Epithelial cell of prostate (primary cell): ENCODE measurements at regions not wholly inside any gene's neighbourhood (a gene's known extent, or its start where the extent isn't known, plus 50 kb on each side); places are given as distances from the start of the nearest gene placed in this dataset.
"Not testable (repeated sequence)": the region's sequence is repeated elsewhere in the genome, so short reads cannot be mapped to it uniquely, and the experiment has no call there.

ENCODE experiments used
- DNase-seq: peaks from one replicate; pipeline ENCODE4 v3.0.0-alpha.2; 2011; ENCODE audit warnings: low read depth, low spot score
- H3K27ac ChIP-seq: fragments of 450-650 bp; 2 replicates; pipeline ENCODE4 v1.5.1; 2017; ENCODE audit warnings: mild to moderate bottlenecking

GRCh38 chr5:152066784-152067183 lies 142.1 kb upstream of the GLRA1 start:
- DNase-seq, result no peak

GRCh38 chr5:152063004-152063403 lies 138.4 kb upstream of the GLRA1 start:
- DNase-seq, result no peak
- no peak overlapping the region for H3K27ac ChIP-seq

More at GRCh38 chr5:152066784-152067183, 142.1 kb upstream of the GLRA1 start:
- H3K27ac ChIP-seq, result no peak overlapping the region

GRCh38 chr5:152061095-152061494 lies 136.4 kb upstream of the GLRA1 start:
- no peak for DNase-seq
- no peak overlapping the region for H3K27ac ChIP-seq

- no peak for DNase-seq
- H3K27ac ChIP-seq, result no peak overlapping the region
Observed at GRCh38 chr5:152058267-152058666, 133.6 kb upstream of the GLRA1 start.

GRCh38 chr5:152056931-152057330 lies 132.3 kb upstream of the GLRA1 start:
- DNase-seq, result no peak

GRCh38 chr5:152052470-152052869 lies 127.8 kb upstream of the GLRA1 start:
- no peak for DNase-seq
- H3K27ac ChIP-seq, result no peak overlapping the region

More at GRCh38 chr5:152056931-152057330, 132.3 kb upstream of the GLRA1 start:
- no peak overlapping the region for H3K27ac ChIP-seq

GRCh38 chr5:152051499-152052454 lies 127.1 kb upstream of the GLRA1 start:
- no peak for DNase-seq
- H3K27ac ChIP-seq, result no peak overlapping the region

- DNase-seq, result no peak
Observed at GRCh38 chr5:152046361-152046760, 121.7 kb upstream of the GLRA1 start.

GRCh38 chr5:152038856-152039255 lies 114.2 kb upstream of the GLRA1 start:
- not testable (repeated sequence) for H3K27ac ChIP-seq

More at GRCh38 chr5:152046361-152046760, 121.7 kb upstream of the GLRA1 start:
- no peak overlapping the region for H3K27ac ChIP-seq

GRCh38 chr5:152026328-152027024 lies 101.8 kb upstream of the GLRA1 start:
- DNase-seq, H3K27ac ChIP-seq: not testable (repeated sequence)

More at GRCh38 chr5:152038856-152039255, 114.2 kb upstream of the GLRA1 start:
- DNase-seq, result not testable (repeated sequence)

GRCh38 chr5:152016421-152016820 lies 91.8 kb upstream of the GLRA1 start:
- no peak for DNase-seq
- H3K27ac ChIP-seq, result no peak overlapping the region

GRCh38 chr5:152007653-152008335 lies 83.1 kb upstream of the GLRA1 start:
- H3K27ac ChIP-seq, result no peak overlapping the region
- no peak for DNase-seq

- DNase-seq, result no peak
- no peak overlapping the region for H3K27ac ChIP-seq
Observed at GRCh38 chr5:152004095-152004494, 79.4 kb upstream of the GLRA1 start.
